ENCODE measurements at regions not wholly inside any gene's neighbourhood (a gene's known extent, or its start where the extent isn't known, plus 50 kb on each side); places are given as distances from the start of the nearest gene placed in this dataset.

DNA sequence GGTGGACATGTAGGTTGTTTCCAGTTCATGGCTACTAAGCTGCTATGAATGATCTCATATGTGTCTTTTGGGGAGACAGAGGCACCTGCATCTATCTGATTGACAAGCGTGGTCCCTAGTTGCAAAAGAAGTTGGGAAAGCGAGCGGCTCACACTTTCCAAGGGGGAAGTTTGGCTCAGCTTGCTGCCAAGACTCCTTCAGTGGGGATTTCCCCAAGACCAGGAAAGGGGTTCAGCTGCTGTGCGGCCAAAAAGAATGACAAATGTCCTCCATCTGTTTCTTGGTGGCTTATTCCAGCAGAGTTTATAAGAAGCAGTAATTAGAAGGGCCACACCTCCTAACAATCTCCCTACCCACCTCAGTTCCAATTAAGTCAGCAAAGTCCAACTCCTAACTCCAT lies 128.5 kb upstream of the GALNT2 start:
- no peak for DNase-seq

DNA sequence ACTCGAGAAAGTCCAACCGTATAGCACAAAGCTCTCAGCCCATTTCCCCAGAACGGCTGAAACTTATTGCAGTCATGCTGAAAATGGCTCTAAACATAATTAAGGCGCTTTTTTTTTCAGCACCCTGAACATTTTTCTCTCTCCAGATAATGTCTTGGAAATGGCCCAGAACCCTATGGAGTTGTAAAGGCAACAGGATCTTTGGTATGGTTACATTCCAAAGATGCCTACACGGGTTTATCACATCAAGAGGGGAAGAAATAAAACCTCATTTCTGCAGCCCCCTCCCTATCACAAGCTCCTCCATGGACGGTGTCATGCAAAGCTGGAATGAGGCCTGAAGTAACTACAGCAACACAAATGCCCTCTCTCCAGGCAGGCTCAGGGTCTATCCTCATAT lies 126.4 kb upstream of the GALNT2 start:
- DNase-seq = no peak

DNA sequence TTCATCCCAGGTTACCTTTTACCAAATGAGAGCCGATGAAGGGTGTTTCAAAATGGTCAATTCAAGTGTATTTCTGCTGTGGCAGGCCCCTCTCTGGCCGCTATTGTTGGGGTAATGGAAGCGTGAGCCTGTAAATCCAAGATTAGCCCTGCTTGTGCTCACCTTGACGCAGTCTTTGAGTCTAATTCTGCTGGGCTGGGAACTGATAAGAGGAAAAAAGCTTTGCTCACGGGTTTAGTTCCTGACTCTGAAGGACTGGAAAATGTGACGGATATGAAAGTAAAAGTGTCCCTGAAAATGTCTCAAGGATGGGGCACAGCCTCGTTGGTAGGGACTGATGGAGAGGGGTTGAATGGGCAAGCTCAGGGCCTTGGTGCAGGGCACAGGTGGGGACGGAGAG lies 125.9 kb upstream of the GALNT2 start:
- DNase-seq = no peak

DNA sequence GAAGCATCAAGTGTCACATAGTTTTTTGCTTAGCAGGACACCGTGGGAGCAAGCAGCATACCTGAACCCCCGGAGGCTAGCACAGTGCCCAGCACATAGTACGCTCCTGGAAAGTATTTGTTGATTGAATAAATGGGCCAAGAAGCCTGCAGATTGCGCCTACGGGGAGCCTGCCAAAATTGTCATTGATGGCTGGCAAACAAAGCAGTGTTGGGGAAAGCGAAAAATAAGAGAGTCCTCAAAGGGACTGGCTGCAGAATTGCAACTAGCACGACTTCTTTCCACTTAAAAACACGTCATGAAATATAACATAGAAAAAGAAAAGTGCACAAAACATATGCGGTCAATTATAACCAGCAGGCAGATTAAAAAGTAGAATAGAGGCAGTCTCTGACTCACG lies 125.2 kb upstream of the GALNT2 start:
- DNase-seq = no peak

DNA sequence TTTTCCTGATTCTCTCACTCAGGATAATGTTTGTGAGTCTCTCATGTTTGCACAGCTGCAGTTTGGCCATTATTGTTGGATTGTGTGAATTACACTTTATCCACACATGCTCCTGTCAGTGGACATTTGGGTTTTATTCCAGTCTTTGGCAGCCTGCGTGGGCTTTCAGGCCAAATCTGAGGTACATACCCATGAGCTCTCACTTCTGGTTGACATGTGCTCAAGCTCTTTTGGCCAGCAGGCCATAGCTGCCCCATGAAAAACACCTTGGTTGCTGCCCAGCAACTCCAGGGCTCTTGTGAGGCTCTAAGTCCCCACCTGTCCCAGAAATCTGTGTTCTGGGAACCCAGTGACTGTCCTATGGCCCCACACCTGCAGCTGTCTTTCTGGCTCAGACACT lies 124.5 kb upstream of the GALNT2 start:
- no peak for DNase-seq

DNA sequence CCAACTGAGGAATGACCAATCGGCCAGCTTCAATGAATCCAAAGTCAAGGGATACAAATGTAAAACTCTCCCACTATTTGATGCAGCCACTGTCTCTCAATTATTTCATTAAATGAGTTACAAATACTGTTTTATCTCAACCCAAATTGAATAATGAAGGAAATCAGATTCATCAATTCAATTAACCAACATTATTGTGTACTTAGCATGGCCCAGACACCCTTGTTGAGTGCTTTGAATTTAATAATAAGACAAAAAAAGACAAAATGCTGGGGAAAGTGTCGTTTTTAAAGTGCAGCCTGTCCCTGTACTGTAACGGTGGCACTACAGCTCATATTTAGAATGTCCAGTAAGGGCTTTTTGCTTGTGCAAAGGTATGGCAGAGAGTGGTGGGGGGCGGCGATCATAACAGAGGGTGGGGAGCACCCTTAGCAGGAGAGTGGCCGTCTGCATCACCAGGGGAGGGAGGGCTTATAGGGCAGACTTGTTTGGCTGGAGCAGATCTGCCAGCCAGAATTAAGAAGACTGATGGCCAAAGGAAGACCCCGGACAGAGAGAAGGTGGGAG lies 123.8 kb upstream of the GALNT2 start:
- no peak for DNase-seq

DNA sequence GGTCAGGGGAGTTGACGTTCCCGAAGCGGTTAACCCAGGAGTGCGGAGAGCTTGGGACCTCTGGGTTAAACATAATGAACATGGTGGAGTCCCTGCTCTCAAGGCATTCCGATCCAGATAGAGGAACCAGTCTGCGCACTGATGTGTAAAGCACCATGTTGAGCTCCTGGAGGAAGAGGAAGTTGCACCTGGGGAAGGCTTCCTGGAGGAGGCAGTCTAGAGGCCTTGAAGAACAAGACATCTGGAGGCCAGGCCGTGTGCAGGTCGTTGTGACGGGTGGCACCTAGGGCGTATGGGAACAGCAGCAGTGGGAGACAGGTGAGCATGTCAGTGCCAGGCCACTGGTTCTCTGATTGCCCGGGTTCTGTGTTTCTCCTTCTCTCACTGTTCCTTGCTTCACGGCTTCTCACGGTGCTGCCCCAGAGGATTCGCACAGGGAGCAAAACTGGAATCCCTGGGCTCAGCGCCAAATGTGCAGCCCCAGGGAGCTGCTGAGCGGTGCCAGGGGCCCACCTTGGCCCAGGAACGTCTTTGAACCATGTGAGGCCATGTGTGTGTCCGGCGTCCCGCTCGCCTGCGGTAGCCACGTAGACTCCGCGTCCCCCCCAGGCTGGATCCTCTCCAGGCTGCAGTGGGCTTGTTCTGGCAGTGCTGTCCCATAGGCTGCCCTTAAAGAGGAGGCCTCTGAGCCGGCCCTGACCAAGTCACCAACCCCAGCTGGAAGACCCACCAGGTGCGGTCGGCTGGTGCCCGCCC lies 122.9 kb upstream of the GALNT2 start:
- DNase-seq = no peak

DNA sequence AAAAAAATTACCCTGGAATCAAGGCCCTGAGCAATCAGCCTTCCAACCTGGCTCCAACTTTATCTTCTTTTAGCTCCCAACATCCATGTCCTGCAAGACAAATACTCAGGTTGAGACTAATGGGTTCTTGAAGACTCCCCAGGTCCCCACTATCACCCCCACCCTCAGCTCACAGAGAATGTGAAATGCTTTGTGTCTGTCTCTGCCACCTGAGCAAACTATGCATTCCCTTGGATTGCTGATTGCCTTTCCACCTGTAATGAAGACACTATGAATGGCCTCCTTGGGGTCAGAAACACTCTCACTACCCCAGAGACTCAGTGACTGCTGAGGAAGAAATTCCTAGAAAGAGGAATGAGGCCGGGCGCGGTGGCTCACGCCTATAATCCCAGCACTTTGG lies 121.2 kb upstream of the GALNT2 start:
- no peak for DNase-seq

DNA sequence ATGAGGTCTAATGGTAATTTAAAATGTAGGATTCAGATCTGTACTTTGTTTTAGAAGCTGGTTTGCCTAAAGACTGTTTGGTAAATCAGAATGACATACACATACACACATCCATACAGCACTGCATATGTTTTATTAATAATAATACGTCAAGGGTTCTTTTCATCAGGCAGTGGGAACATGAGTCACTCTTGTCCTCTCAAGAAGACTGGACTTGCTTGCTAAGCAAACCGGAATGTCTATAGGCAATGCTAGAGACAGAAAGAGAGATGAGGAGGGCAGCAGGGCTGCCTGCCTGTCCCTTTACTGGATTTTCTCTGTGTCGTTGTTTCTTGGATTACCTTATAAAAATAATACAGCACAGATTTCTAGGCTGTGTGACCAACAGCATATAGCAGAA lies 119.1 kb upstream of the GALNT2 start:
- no peak for DNase-seq

DNA sequence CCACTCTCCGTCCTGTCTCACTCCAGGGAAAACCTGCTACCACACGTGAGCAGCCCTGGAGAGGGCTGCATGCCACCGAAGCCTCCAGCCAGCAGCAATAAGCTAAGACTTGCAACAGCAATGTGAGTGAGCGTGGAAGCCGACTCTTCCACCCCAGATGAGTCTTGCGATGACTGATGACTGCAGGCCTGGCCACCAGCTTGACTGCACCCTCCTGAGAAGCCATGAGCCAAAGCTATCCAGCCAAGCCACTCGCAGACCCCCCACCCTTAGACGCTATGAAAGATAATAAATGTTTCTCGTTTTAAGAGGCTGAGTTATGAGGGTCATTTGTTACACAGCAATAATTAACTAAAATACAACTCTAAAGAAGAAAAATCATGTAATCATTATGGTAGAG lies 118.6 kb upstream of the GALNT2 start:
- DNase-seq = no peak

DNA sequence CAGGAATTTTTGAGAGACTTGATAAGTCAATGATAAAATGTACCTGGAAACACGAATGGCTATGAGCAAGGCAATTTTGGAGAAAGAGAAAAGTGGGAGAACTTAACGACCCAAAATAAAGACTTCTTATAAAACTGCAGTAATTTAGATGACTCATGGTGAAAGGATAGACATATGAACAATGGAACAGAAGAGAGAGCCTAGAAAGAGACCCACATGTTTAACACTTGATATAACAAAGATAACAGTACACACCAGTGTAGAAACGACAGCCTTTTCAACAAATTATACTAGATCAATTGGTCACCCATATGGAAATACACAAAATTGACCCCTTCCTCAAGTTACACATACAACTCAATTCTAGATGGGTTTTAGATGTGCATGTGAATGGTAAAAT lies 117.5 kb upstream of the GALNT2 start:
- DNase-seq = no peak

DNA sequence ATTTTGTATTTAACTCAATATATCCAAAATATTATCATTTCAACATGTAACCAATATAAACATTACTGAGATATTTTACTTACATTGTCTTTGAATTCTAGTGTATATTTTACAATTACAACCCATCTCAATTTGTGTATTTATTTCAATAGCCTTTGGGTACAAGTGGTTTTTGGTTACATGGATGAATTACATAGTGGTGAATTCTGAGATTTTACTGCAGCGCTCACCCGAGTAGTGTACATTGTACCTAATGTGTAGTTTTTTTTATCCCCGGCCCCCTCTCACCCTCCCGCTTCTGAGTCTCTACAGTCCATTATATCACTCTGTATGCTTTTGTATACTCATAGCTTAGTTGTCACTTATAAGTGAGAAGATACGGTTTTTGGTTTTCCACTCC lies 117.0 kb upstream of the GALNT2 start:
- DNase-seq = no peak

DNA sequence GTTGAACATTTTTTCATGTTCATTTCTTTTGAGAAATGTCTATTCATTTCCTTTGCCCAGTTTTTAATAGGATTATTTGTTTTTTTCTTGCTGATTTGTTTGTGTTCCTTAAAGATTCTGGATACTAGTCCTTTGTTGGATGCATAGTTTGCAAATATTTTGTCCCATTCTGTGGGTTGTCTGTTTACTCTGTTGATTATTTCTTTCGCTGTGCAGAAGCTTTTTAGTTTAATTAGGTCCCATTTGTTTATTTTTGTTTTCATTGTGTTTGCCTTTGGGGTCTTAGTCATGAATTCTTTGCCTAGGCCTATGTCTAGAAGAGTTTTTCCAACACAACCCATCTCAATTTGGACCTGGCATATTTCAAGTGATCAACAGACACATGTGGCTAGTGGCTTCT lies 116.1 kb upstream of the GALNT2 start:
- no peak for DNase-seq

DNA sequence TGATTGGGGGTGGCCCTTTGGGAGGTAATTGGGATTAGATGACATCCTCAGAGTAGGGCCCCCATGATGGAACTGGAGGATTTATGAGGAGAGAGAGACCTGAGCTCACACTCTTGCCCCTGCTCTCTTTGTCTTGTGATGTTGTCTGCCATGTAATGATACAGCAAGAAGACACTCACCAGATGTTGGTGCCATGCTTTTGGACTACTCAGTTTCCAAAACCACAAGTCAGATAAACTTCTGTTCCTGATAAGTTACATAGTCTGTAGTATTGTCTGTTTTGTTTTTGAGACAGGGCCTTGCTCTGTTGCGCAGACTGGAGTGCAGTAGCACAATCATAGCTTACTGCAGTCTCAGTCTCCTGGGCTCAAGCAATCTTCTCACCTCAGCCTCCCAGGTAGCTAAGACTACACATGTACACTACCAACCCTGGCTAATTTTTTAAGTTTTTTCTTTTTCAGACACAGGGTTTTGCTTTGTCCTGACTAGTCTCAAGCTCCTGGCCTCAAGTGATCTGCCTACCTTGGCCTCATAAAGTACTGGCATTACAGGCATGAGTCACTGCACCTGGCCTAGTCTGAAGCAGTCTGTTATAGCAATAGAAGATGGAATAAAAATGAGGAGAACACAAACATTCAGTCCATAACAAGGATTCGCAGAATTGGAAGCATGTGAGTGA lies 115.0 kb upstream of the GALNT2 start:
- DNase-seq = no peak

DNA sequence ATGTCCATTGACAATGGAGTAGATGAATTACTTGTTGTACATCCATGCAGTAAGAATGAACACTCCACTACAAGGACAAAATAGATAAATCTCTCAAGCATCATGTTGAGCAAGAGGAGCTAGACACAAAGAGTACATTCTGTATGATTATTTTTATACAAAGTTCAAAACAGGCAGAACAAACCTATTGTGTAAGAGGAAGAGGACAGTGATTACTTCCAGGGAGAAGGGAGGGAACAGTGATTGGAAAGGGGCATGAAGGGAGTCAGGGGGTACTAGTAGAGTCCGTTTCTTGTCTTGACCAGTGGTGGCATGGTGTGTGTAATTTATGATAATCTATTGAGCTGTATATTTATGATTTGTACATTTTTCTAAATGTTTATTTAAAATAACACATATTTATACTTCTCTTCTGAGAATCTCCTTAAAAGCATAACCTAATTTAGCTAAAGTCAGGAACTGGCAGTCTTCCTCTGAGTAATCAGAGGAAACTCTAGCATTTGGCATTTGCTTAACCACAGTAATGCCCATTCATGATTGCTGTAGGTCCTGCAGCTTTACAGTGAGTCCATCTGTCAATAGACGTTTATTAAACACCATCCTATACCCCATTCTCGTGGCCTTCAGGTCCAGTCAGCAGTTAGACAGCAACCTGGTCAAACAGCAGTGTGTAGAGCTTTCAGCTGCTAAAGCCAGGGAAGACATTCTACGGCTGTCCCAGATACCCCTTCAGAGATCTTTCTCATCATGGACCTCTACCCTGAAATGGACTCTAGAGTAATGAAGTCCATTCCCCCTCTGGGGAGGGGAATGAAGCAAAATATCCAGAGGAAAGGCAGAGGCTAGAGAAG lies 114.1 kb upstream of the GALNT2 start:
- no peak for DNase-seq

DNA sequence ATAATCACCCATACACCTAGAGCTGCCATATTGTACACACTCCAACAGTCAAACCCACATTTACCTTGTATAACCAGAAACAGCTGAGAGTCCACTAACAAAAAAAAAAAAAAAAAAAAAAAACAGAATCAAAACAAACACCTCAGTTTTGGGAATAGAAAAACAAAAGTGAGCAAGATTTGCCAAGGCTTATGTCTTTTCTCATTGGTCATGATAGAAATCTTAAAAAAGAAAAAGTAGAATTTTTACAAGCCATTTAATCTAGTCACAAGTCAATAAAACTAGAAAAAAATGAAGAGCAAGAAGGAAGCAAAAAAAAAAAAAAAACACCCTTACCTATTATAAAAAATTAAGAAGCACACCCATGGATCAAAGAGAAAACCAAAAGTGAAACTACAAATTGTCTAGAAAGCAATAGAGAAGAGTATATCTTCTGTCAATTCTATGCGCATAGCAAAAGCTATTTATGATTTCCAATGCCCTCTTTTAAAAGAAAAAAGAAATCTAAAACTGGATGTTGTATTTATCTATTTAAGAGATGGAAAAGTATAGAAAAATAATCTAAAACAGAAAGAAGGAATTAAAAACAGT lies 113.2 kb upstream of the GALNT2 start:
- no peak for DNase-seq

DNA sequence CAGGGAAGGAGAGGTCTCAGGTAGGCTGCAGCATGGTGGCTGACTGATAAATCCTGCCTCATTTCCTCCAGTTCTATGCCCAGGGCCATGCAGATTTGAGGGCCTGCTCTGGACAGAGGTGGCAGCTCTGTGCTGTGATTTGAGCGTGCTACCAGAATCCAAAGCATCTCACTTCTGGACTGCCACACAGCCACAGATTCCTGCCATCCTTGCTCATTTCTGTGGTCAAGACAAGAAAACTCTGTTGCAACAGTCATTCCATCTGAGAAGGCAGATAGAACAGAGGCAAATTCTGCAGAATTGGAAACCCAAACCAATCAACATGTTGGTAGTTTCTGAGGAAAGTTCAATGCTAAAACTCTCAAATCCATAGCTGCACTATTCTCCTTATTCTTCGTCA lies 102.8 kb upstream of the GALNT2 start:
- no peak for DNase-seq

DNA sequence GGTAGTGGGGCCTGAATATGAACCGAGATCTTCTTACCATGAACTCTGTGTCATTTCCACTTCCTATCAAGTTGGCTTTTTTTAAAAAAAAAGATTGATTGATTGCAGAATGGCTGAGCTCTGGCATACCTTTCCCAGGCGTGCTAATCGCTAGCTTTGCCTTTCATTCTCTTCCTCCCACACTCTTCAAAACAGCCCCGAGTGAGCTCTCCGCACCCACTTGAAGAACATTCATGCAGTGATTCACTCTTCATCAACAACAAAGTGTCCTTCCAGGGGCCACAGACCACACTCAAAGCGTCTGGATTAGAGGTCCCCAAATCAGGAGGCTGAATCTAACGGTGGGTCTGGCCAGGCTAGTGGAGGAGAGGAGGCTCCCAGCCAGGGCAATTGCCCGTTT lies 96.3 kb upstream of the GALNT2 start:
- DNase-seq = no peak

DNA sequence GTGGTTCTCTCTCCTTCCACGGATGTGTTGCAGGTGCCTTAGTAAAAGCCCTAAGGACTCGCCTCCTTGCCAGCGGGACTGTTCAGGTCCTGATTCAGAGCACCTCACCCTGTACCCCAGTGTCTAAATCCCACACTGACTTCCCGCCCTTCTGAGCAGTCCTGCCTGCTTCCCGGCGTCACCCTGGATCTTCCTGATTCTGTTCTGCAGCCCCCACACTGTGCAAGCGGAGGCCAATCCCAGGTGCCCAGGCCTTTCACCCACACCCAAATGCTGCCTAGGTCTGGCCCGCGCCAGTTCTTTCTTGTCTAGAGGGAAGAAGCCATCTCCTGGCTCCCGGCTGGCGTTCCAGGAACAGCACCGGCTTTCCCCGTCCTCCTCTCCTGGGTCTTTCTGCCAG lies 95.9 kb upstream of the GALNT2 start:
- DNase-seq = no peak

DNA sequence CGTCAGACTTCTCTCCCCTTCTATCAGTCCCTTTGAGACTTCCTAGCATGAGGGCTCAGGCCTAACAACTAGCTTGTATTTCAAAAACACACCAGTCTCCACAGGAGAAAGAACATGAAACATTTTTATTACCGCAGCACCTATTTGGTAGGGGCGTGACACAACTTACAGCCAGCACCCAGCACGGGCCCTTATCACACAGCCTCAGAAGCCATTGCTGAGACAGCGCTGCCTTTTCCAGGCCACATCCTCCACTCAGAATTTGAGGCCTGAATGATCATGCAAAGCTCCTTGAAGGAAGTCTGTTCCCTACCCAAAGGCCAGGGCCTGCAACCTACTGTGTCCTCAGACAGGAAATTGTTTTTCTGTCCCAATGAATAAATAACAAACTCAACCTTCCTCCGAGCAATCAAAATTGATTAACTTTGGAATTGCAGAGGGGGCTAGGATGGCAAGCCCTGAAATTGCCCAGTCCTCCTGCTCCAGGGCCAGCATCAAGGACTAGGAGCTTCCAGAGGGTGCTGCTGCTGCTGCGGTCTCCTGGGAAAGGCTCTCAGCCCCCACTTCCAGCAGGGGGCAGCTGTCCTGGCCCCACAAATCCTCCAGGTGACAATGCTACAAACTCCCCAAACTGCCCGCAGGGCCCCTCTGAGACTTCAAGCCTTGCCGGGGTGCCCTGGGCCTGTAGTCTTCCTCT lies 94.3 kb upstream of the GALNT2 start:
- peak in 1 of 2 experiments; percentile 8 for DNase-seq

DNA sequence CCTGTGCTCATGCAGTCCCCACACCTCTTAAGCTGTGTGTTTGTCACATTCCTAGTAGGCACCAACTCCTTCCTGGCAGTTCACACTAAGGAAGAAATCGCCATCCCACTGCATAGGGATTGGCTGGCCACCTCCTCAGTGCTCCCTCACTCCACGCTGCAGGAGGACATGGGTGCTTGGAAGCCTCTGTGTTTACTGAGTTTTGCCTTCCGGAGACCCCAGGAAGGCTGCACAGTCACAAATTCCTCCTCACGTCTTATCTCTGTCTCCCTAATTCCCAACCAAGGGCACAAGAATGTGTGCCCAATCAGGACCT lies 93.8 kb upstream of the GALNT2 start:
- no peak for DNase-seq

DNA sequence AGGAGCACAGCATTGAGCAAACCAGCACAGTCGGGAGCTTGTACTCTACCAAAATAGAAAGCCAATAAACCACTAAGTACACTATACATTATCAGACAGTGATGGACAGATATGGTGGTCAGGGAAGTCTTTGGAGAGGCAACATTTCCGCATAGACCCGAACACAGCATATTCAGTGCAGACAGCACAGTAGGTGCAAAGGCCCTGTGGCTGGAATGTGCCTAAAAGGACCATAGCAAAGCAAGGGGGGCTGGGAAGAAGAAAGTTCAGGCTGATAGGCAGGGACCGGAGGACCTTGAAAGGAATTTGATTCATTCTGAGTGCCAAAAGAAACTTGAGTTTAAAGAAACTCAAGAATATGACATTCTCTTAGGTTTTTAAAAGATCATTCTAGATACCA lies 92.0 kb upstream of the GALNT2 start:
- DNase-seq = no peak

DNA sequence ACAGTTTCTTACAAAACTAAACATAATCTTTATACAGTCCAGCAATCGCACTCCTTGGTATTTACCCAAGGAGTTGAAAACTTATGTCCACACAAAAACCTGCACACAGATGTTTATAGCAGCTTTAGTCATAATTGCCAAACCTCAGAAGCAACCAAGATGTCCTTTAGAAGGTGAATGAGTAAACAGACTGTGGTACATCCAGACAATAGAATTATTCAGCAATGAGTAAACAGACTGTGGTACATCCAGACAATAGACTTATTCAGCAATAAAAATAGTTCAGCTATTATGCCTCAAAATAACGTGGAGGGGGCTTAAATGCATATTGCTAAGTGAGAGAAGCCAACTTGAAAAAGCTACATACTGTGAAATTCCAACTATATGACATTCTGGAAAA lies 87.0 kb upstream of the GALNT2 start:
- DNase-seq = no peak
